ENCODE measurements at regions not wholly inside any gene's neighbourhood (a gene's known extent, or its start where the extent isn't known, plus 50 kb on each side); places are given as distances from the start of the nearest gene placed in this dataset.

GRCh38 chr5:31113101-31113500 is 80.4 kb upstream of the CDH6 start:
- Mint-ChIP-seq H3K36me3 (ENCODE audit: insufficient read depth) (no peaks in the 10 kb centered on the region), H3K4me3 (no peak overlapping the region), H3K9me3 (no peaks in the 10 kb centered on the region), H3K4me1 (ENCODE audit: low read depth) (no peaks in the 10 kb centered on the region), H3K27me3 (ENCODE audit: low read depth) (no peaks in the 10 kb centered on the region)
- no peak for DNase-seq
- no peak for ATAC-seq

DNA sequence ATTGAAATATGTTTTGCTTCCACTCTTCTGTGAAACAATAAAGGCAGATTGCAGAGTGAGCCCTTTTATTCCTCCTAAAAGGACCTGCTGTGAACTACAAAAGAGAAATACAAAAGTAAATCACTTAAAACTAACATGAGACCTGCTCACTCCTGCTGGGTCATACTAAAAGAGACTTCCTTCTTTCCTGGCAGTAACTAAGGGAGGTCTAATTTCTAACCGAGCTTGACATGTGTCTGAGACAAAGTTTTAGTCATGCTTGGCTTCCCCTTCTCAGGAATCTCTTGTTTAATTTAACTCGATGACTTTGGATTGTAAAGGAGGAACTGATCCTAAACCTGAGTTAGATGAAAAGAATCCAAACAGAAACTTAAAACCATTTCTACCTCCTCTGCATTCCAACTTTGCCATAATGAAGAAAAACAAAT is 86.4 kb upstream of the CDH6 start:
- Mint-ChIP-seq H3K4me1 (ENCODE audit: low read depth) (no peaks in the 10 kb centered on the region), H3K9me3 (no peaks in the 10 kb centered on the region), H3K27me3 (ENCODE audit: low read depth) (no peaks in the 10 kb centered on the region), H3K36me3 (ENCODE audit: insufficient read depth) (no peaks in the 10 kb centered on the region), H3K4me3 (no peak overlapping the region)
- no peak for ATAC-seq
- DNase-seq: no peak

DNA sequence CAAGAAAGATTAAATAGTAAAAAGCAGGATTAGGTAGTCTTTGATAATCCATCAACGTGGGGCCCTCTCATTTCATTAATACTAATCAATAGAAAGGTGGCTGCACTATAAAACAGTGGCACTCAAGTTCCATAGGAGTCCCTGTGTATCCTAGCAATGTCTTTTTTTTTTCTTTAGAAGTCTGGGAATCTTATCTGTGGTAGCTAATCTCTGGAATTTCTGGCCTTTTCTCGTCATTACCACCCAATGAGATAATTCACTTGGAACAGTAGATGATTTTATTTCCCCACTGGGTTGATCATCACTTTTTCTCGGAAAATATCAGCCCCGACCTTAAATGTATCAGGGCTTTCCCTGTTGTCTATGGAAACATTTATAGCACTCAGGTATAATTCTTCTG is 86.8 kb upstream of the CDH6 start:
- no peaks in the 10 kb centered on the region for H3K27me3 Mint-ChIP-seq (ENCODE audit: low read depth)
- H3K36me3 Mint-ChIP-seq (ENCODE audit: insufficient read depth): no peaks in the 10 kb centered on the region
- no peak for ATAC-seq
- no peaks in the 10 kb centered on the region for H3K9me3 Mint-ChIP-seq
- H3K4me3 Mint-ChIP-seq: no peak overlapping the region
- no peaks in the 10 kb centered on the region for H3K4me1 Mint-ChIP-seq (ENCODE audit: low read depth)
- no peak for DNase-seq

GRCh38 chr5:31106278-31106677 is 87.2 kb upstream of the CDH6 start:
- no peak for ATAC-seq
- no peaks in the 10 kb centered on the region for H3K4me1 Mint-ChIP-seq (ENCODE audit: low read depth)
- no peaks in the 10 kb centered on the region for H3K27me3 Mint-ChIP-seq (ENCODE audit: low read depth)
- no peak overlapping the region for H3K4me3 Mint-ChIP-seq
- H3K9me3 Mint-ChIP-seq: no peaks in the 10 kb centered on the region
- H3K36me3 Mint-ChIP-seq (ENCODE audit: insufficient read depth): no peaks in the 10 kb centered on the region
- no peak for DNase-seq

DNA sequence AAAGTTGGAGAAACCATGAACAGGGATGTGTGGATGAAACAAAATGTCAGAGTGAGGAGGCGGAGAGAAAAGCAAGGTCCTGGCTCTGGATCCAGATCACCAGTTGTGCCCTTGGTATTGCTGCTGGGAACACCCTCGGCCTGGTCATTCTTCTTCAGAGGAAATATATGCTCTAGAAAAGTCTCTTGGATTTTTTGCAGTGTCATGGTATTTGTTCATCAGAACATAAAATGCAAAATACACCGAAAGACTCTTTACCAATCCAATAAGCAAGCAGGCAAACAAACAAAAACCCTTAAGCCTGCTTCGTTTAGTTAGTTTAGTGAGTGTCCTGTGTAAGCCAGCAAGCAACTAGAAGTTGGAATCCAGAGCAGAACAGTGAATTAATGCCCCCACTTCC is 88.7 kb upstream of the CDH6 start:
- DNase-seq (no peak), ATAC-seq (no peak)
- no peak overlapping the region for H3K4me3 Mint-ChIP-seq
- no peaks in the 10 kb centered on the region for H3K9me3 Mint-ChIP-seq
- H3K36me3 Mint-ChIP-seq (ENCODE audit: insufficient read depth): no peaks in the 10 kb centered on the region
- no peaks in the 10 kb centered on the region for H3K27me3 Mint-ChIP-seq (ENCODE audit: low read depth)
- H3K4me1 Mint-ChIP-seq (ENCODE audit: low read depth): no peaks in the 10 kb centered on the region

DNA sequence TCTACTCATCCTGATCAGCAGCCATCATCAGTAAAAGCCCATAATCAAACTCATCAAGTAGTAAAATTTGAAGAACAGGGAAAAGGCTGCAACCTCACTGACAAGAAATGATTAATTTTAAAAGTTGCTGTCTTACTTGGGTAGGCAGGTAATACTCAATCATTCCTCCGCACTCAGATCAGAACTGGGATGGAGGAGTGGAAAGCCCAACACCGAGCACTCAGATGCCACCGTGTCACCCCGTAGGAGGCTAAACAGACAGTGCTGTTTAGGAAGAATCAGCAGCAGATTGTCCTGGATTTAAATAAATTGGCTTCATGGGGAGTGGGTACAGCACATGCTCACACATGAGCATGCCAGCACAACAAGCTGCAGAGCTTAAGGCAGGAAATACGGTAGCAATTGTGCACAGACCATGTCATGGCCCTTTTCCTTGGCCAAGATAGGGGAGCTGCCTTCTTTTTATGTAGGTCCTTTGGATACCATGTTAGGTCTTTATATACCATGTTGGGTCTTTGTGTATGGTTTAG is 92.6 kb upstream of the CDH6 start:
- Mint-ChIP-seq H3K4me3 (no peak overlapping the region), H3K36me3 (ENCODE audit: insufficient read depth) (no peaks in the 10 kb centered on the region), H3K4me1 (ENCODE audit: low read depth) (no peaks in the 10 kb centered on the region), H3K27me3 (ENCODE audit: low read depth) (no peaks in the 10 kb centered on the region), H3K9me3 (no peaks in the 10 kb centered on the region)
- no peak for DNase-seq
- ATAC-seq: no peak

GRCh38 chr5:31100047-31100575 is 93.4 kb upstream of the CDH6 start:
- H3K36me3 Mint-ChIP-seq (ENCODE audit: insufficient read depth): no peaks in the 10 kb centered on the region
- ATAC-seq: no peak
- no peak overlapping the region for H3K4me3 Mint-ChIP-seq
- DNase-seq: no peak
- no peaks in the 10 kb centered on the region for H3K4me1 Mint-ChIP-seq (ENCODE audit: low read depth)
- no peaks in the 10 kb centered on the region for H3K9me3 Mint-ChIP-seq
- H3K27me3 Mint-ChIP-seq (ENCODE audit: low read depth): no peaks in the 10 kb centered on the region

DNA sequence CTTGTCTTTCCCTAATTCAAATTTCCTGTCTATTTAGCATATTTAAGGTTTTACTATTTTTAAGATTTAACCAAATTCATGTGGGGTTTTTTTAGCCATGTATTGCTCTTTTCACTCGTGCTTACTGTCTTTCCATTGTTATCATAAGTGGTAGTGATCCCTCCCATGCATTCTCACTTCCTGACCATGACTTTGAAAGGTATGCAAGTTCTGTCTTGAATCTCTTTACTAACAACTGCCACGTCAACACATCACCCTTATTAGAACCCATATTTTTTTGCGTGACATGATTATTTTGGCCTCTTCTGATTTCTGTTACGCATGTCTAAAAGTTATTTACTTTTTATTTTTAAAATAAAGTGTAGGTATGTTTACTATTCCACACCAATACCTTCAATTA is 94.7 kb upstream of the CDH6 start:
- no peaks in the 10 kb centered on the region for H3K4me1 Mint-ChIP-seq (ENCODE audit: low read depth)
- no peaks in the 10 kb centered on the region for H3K36me3 Mint-ChIP-seq (ENCODE audit: insufficient read depth)
- no peaks in the 10 kb centered on the region for H3K27me3 Mint-ChIP-seq (ENCODE audit: low read depth)
- no peaks in the 10 kb centered on the region for H3K9me3 Mint-ChIP-seq
- no peak overlapping the region for H3K4me3 Mint-ChIP-seq
- DNase-seq: no peak
- ATAC-seq: no peak

DNA sequence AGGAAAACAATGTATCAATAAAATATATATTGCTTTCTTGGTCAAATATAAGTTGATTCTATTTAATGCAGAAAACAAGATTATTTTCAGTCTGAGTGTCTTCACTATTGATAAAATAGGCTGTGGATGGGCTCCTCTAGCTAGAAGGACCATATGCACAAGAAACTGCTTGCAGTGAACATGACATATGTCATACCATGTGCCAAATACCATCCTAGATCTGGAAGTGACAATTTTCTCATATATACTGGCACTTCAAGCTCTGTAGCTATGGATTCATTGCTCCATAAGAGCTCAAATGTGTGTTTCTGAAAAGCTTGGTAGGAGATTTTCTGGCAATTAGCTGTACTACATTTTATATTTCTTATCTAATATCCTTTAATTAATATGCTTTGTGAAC is 95.6 kb upstream of the CDH6 start:
- Mint-ChIP-seq H3K9me3 (no peaks in the 10 kb centered on the region), H3K4me3 (no peak overlapping the region), H3K27me3 (ENCODE audit: low read depth) (no peaks in the 10 kb centered on the region), H3K4me1 (ENCODE audit: low read depth) (no peaks in the 10 kb centered on the region), H3K36me3 (ENCODE audit: insufficient read depth) (no peaks in the 10 kb centered on the region)
- ATAC-seq (no peak), DNase-seq (no peak)

DNA sequence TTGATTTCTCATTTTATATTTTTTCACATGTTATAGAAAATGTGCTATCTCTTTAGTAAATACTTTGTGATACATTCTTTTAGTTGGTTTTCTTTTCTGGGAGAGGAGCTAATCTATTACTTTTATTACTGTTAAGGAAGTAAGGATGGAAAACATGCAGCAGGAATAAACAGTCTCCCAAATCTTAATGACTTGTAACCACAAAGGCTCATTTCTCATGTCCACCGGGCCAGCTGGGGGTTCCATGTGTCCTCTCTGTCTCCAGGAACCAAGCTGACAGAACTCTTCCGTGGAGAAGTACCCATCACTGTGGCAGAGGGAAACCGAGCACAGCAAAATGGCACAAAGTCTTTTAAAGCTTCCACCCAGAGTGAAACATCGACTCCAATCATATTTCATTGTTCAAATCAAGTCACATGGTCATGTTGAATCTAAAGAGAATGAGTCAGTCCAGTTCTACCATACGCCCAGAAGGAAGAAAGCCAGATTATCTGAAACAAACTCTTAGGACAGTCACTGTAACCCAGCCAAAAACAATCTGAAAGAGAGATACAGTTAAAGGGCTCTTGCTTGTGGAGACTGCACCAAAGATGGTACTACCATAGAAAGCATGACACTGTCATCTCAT is 97.1 kb upstream of the CDH6 start:
- H3K4me1 Mint-ChIP-seq (ENCODE audit: low read depth): no peaks in the 10 kb centered on the region
- H3K27me3 Mint-ChIP-seq (ENCODE audit: low read depth): no peaks in the 10 kb centered on the region
- ATAC-seq (no peak), DNase-seq (no peak)
- H3K36me3 Mint-ChIP-seq (ENCODE audit: insufficient read depth): no peaks in the 10 kb centered on the region
- no peak overlapping the region for H3K4me3 Mint-ChIP-seq
- H3K9me3 Mint-ChIP-seq: no peaks in the 10 kb centered on the region

DNA sequence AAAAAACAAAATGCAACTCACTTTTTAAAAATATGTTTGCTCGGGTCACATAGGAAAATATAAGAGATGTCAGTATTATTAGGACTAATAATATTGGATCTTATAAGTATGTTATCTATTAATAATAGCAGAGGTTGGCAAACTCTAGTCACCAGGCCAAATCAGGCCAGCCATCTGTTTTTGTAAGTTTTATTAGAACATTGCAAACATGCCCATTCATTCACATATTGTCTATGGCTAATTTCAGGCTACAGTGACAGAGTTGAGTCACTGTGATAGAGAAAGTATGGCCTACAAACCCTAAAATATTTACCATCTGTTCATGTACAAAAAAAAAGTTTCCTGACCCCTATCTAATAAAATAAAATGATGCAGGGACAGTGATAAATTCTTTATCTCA is 97.7 kb upstream of the CDH6 start:
- DNase-seq: no peak
- no peak for ATAC-seq
- no peak overlapping the region for H3K4me3 Mint-ChIP-seq
- no peaks in the 10 kb centered on the region for H3K4me1 Mint-ChIP-seq (ENCODE audit: low read depth)
- H3K36me3 Mint-ChIP-seq (ENCODE audit: insufficient read depth): no peaks in the 10 kb centered on the region
- no peaks in the 10 kb centered on the region for H3K9me3 Mint-ChIP-seq
- H3K27me3 Mint-ChIP-seq (ENCODE audit: low read depth): no peaks in the 10 kb centered on the region

GRCh38 chr5:31091501-31091900 is 102.0 kb upstream of the CDH6 start:
- Mint-ChIP-seq H3K27me3 (ENCODE audit: low read depth) (no peaks in the 10 kb centered on the region), H3K4me1 (ENCODE audit: low read depth) (no peaks in the 10 kb centered on the region), H3K36me3 (ENCODE audit: insufficient read depth) (no peaks in the 10 kb centered on the region), H3K4me3 (no peak overlapping the region), H3K9me3 (no peaks in the 10 kb centered on the region)
- no peak for DNase-seq
- no peak for ATAC-seq

DNA sequence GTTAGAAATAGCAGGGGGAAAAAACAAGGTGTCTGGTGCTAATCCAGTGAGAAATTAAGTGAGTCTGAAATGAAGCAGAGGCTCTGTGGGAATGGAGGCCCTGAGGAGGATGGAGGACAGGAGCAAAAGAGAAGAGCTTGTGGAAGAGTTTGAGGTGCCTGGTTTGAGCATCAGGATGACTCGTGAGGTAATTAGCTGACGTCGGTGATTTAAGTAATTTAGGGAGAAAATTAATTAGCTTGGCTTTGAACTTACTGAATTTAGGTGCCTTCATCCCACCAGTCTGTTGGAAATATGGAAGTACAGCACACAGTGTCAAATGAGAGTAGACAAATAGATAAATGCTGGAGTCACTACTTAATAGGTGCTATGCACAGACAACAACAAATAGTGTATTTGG is 103.0 kb upstream of the CDH6 start:
- DNase-seq: no peak
- ATAC-seq: no peak
- H3K36me3 Mint-ChIP-seq (ENCODE audit: insufficient read depth): no peaks in the 10 kb centered on the region
- H3K27me3 Mint-ChIP-seq (ENCODE audit: low read depth): no peaks in the 10 kb centered on the region
- no peaks in the 10 kb centered on the region for H3K4me1 Mint-ChIP-seq (ENCODE audit: low read depth)
- no peaks in the 10 kb centered on the region for H3K9me3 Mint-ChIP-seq
- no peak overlapping the region for H3K4me3 Mint-ChIP-seq

DNA sequence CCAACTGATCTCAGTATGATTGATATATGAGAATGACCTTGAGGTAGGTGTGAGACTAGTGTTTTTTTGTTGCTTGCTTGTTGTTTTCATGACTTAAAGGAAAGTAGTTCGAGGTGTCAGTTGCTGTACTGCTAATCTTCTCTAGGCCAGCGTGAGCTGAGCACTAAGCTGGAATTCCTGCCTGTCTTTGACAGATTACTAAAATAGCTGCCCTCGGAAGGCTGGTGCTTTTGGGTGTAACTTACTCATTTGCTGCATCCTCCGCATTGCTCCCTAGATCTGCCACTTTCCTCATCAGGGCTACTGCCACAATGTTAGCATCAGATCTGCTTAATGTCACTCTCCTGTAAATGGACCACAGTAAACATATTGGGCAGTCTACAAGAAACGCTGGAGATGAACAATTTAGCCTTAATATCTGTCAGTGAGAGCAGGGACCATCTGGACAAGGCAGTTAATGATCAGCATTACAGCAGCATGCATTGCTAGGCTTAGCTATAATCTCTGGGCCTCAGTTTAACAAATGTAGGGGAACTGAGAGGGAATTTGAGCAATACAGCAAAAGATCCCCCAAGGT is 106.6 kb upstream of the CDH6 start:
- H3K4me1 Mint-ChIP-seq (ENCODE audit: low read depth): no peaks in the 10 kb centered on the region
- H3K4me3 Mint-ChIP-seq: no peak overlapping the region
- H3K27me3 Mint-ChIP-seq (ENCODE audit: low read depth): no peaks in the 10 kb centered on the region
- H3K36me3 Mint-ChIP-seq (ENCODE audit: insufficient read depth): no peaks in the 10 kb centered on the region
- ATAC-seq (no peak), DNase-seq (no peak)
- no peaks in the 10 kb centered on the region for H3K9me3 Mint-ChIP-seq

- ATAC-seq (no peak), DNase-seq (no peak)
- Mint-ChIP-seq H3K9me3 (no peaks in the 10 kb centered on the region), H3K4me1 (ENCODE audit: low read depth) (no peaks in the 10 kb centered on the region), H3K27me3 (ENCODE audit: low read depth) (no peaks in the 10 kb centered on the region), H3K36me3 (ENCODE audit: insufficient read depth) (no peaks in the 10 kb centered on the region), H3K4me3 (no peak overlapping the region)
These were observed 108.6 kb upstream of the CDH6 start for GRCh38 chr5:31084871-31085270.

Measured in activated T-cell treated with anti-CD3 and anti-CD28 coated beads, Interleukin-2, amount 50 U/mL, for 4 hours (primary cell).